WTC11 (cell line): ENCODE measurements at regions not wholly inside any gene's neighbourhood (a gene's known extent, or its start where the extent isn't known, plus 50 kb on each side); places are given as distances from the start of the nearest gene placed in this dataset.

Source experiments
- ATAC-seq: fragments of 200-7000 bp; cut with Tn5 transposase; 2 replicates; pipeline ENCODE4 v1.10.0; 2021; ENCODE audit warnings: mild to moderate bottlenecking, moderate library complexity
- CTCF ChIA-PET: fragments of 300-600 bp; sonication (Branson Sonifier 250); formaldehyde crosslinking; loops from one replicate; lab custom pipeline; 2021; ENCODE audit warnings: antibody characterized with exemption; lab: Charles Lee
- POLR2A ChIA-PET: fragments of 350-600 bp; sonication (Branson Sonifier 250); formaldehyde crosslinking; loops from one replicate; lab custom pipeline; 2021; ENCODE audit warnings: antibody characterized with exemption; lab: Charles Lee
- DNase-seq: peaks from one replicate; pipeline ENCODE4 v3.0.0; 2021; ENCODE audit warnings: low spot score
- H3K27ac Mint-ChIP-seq: 2 replicates; pipeline ENCODE4 v1.8.0; 2021; ENCODE audit warnings: mixed read lengths
- H3K27me3 Mint-ChIP-seq: 2 replicates; pipeline ENCODE4 v1.8.0; 2021; ENCODE audit warnings: low read depth, mild to moderate bottlenecking, moderate library complexity, mixed read lengths
- H3K36me3 Mint-ChIP-seq: 2 replicates; pipeline ENCODE4 v1.8.0; 2021; ENCODE audit warnings: mixed read lengths
- H3K4me1 Mint-ChIP-seq: 2 replicates; pipeline ENCODE4 v1.8.0; 2022; ENCODE audit warnings: mixed read lengths
- H3K4me3 Mint-ChIP-seq: 2 replicates; pipeline ENCODE4 v1.8.0; 2021; ENCODE audit warnings: mild to moderate bottlenecking, moderate library complexity, mixed read lengths
- H3K9me3 Mint-ChIP-seq: 2 replicates; pipeline ENCODE4 v1.8.0; 2021; ENCODE audit warnings: mixed read lengths
- ATF2 ChIP-seq: sonication (generic); formaldehyde crosslinking; IDR thresholded peaks from 2 replicates; pipeline ENCODE4 v1.8.1; 2022; ENCODE audit warnings: low read depth, missing genetic modification reagents, borderline replicate concordance
- ATF6 ChIP-seq: sonication (generic); formaldehyde crosslinking; IDR thresholded peaks from 2 replicates; pipeline ENCODE4 v1.8.1; 2023; ENCODE audit warnings: mild to moderate bottlenecking, missing genetic modification reagents
- ESRRA ChIP-seq: sonication (generic); formaldehyde crosslinking; IDR thresholded peaks from 2 replicates; pipeline ENCODE4 v1.8.1; 2022; ENCODE audit warnings: mild to moderate bottlenecking, missing genetic modification reagents, borderline replicate concordance
- FOXP4 ChIP-seq: sonication (generic); formaldehyde crosslinking; IDR thresholded peaks from 2 replicates; pipeline ENCODE4 v1.8.0; 2022; ENCODE audit warnings: mild to moderate bottlenecking, missing genetic modification reagents
- GTF2I ChIP-seq: fragments of 250-450 bp; sonication (Bioruptor Pico); conservative IDR thresholded peaks from 2 replicates; pipeline ENCODE4 v1.4.0; 2021; ENCODE audit warnings: mild to moderate bottlenecking
- HMGA2 ChIP-seq: fragments of 250-450 bp; sonication (Bioruptor Pico); IDR thresholded peaks from 2 replicates; pipeline ENCODE4 v1.4.0; 2021; ENCODE audit warnings: mild to moderate bottlenecking, moderate library complexity
- IRF1 ChIP-seq: sonication (generic); formaldehyde crosslinking; IDR thresholded peaks from 2 replicates; pipeline ENCODE4 v1.8.0; 2023; ENCODE audit warnings: missing genetic modification reagents
- MLX ChIP-seq: sonication (generic); formaldehyde crosslinking; IDR thresholded peaks from 2 replicates; pipeline ENCODE4 v1.8.1; 2023; ENCODE audit warnings: mild to moderate bottlenecking, missing genetic modification reagents, moderate library complexity
- MXD4 ChIP-seq: fragments of 250-450 bp; sonication (Bioruptor Pico); IDR thresholded peaks from 2 replicates; pipeline ENCODE4 v1.8.0; 2021; ENCODE audit warnings: mild to moderate bottlenecking, moderate library complexity, borderline replicate concordance
- NR2C2 ChIP-seq: sonication (generic); formaldehyde crosslinking; IDR thresholded peaks from 2 replicates; pipeline ENCODE4 v1.8.0; 2022; ENCODE audit warnings: mild to moderate bottlenecking, missing genetic modification reagents
- TEAD4 ChIP-seq: sonication (generic); formaldehyde crosslinking; IDR thresholded peaks from 2 replicates; pipeline ENCODE4 v1.8.0; 2022; ENCODE audit warnings: mild to moderate bottlenecking, missing genetic modification reagents
- TP53 ChIP-seq: sonication (generic); formaldehyde crosslinking; IDR thresholded peaks from 2 replicates; pipeline ENCODE4 v1.8.1; 2023; ENCODE audit warnings: mild to moderate bottlenecking, missing genetic modification reagents
- ZBTB21 ChIP-seq: sonication (generic); formaldehyde crosslinking; IDR thresholded peaks from 2 replicates; pipeline ENCODE4 v1.8.1; 2023; ENCODE audit warnings: mild to moderate bottlenecking, missing genetic modification reagents, borderline replicate concordance
- ZNF281 ChIP-seq: sonication (generic); formaldehyde crosslinking; IDR thresholded peaks from 2 replicates; pipeline ENCODE4 v1.8.0; 2023; ENCODE audit warnings: mild to moderate bottlenecking, missing genetic modification reagents
- ZNF317 ChIP-seq: sonication (generic); formaldehyde crosslinking; IDR thresholded peaks from 2 replicates; pipeline ENCODE4 v1.8.1; 2023; ENCODE audit warnings: low read depth, mild to moderate bottlenecking, moderate library complexity, missing genetic modification reagents, borderline replicate concordance
- ZNF416 ChIP-seq: fragments of 250-450 bp; sonication (Bioruptor Pico); IDR thresholded peaks from 2 replicates; pipeline ENCODE4 v1.9.0; 2021; ENCODE audit warnings: mild to moderate bottlenecking, inconsistent platforms
- ZNF423 ChIP-seq: fragments of 250-450 bp; sonication (Bioruptor Pico); IDR thresholded peaks from 2 replicates; pipeline ENCODE4 v2.1.2; 2022; ENCODE audit warnings: mild to moderate bottlenecking, moderate library complexity
- ZNF671 ChIP-seq: fragments of 250-450 bp; sonication (Bioruptor Pico); IDR thresholded peaks from 2 replicates; pipeline ENCODE4 v1.8.0; 2021; ENCODE audit warnings: mild to moderate bottlenecking

- H3K27me3 Mint-ChIP-seq = no peaks in the 10 kb centered on the region; the same call in 1 of the 2 replicates
- DNase-seq = no peak
- TF ChIP-seq ATF6 (no peak), GTF2I (CRISPR knock-in tag) (no peak), ZNF416 (CRISPR knock-in tag) (no peak), TP53 (no peak), TEAD4 (CRISPR knock-in tag) (no peak), FOXP4 (CRISPR knock-in tag) (no peak), ATF2 (no peak), NR2C2 (CRISPR knock-in tag) (no peak), MLX (no peak), ZNF281 (no peak), MXD4 (CRISPR knock-in tag) (no peak)
- TF ChIP-seq, all 79 proteins: peak for 0
- ChIA-PET CTCF (no interaction called here), POLR2A (interaction anchor here (0.7 kb wide), 1 partner anchor 28 kb away, joined by 3 read pairs; no protein-coding TSS in a partner anchor)
- H3K4me3 Mint-ChIP-seq = no peak overlapping the region
- no peak overlapping the region for H3K27ac Mint-ChIP-seq
- no peaks in the 10 kb centered on the region for H3K9me3 Mint-ChIP-seq
- no peaks in the 10 kb centered on the region for H3K36me3 Mint-ChIP-seq
- ATAC-seq = no peak
- peaks cover 21% of the 10 kb centered on the region for H3K4me1 Mint-ChIP-seq
These were observed 233.3 kb downstream of the UACA start for GRCh38 chr15:70530017-70530499.

GRCh38 chr15:70528816-70529215, 234.5 kb downstream of the UACA start:
- no peak for DNase-seq
- Mint-ChIP-seq H3K27me3 (no peaks in the 10 kb centered on the region; the same call in 1 of the 2 replicates), H3K4me1 (peaks cover 19% of the 10 kb centered on the region), H3K4me3 (no peak overlapping the region), H3K27ac (no peak overlapping the region), H3K9me3 (no peaks in the 10 kb centered on the region), H3K36me3 (no peaks in the 10 kb centered on the region)
- ChIA-PET CTCF (interaction anchor here (1.1 kb wide), 1 partner anchor 57 kb away, joined by 3 read pairs; no protein-coding TSS in a partner anchor), POLR2A (no interaction called here)
- TF ChIP-seq TEAD4 (CRISPR knock-in tag) (no peak), ZNF671 (no peak), ESRRA (no peak)
- no peak for ATAC-seq

- no peaks in the 10 kb centered on the region for H3K36me3 Mint-ChIP-seq
- no peak for DNase-seq
- POLR2A ChIA-PET = no interaction called here
- no peak for ATAC-seq
- no peak overlapping the region for H3K4me3 Mint-ChIP-seq
- peaks cover 22% of the 10 kb centered on the region for H3K4me1 Mint-ChIP-seq
- no peaks in the 10 kb centered on the region; the same call in 1 of the 2 replicates for H3K27me3 Mint-ChIP-seq
- CTCF ChIA-PET = interaction anchor here (0.7 to 1.1 kb wide), 2 partner anchors 57 to 1123 kb away, joined by 3 to 4 read pairs; no protein-coding TSS in a partner anchor
- no peaks in the 10 kb centered on the region for H3K9me3 Mint-ChIP-seq
- no peak overlapping the region for H3K27ac Mint-ChIP-seq
- TF ChIP-seq ZNF423 (CRISPR knock-in tag) (no peak), HMGA2 (CRISPR knock-in tag) (no peak), FOXP4 (CRISPR knock-in tag) (no peak), ZBTB21 (CRISPR knock-in tag) (no peak), ZNF317 (CRISPR knock-in tag) (no peak), IRF1 (CRISPR knock-in tag) (no peak)
These were observed 235.1 kb downstream of the UACA start for GRCh38 chr15:70528270-70528706.
